Astrocyte (in vitro differentiated cells and primary cell): ENCODE measurements at regions not wholly inside any gene's neighbourhood (a gene's known extent, or its start where the extent isn't known, plus 50 kb on each side); places are given as distances from the start of the nearest gene placed in this dataset.

Source experiments
- CTCF ChIP-seq: IDR thresholded peaks from 2 replicates; pipeline ENCODE4 v1.5.1; 2011; ENCODE audit warnings: low read depth, mild to moderate bottlenecking, inconsistent platforms, low read length, moderate library complexity; ENCODE audit not compliant: insufficient read depth
- EZH2 ChIP-seq: IDR thresholded peaks from 2 replicates; pipeline ENCODE4 v1.6.1; 2012; ENCODE audit warnings: mild to moderate bottlenecking, low read length, inconsistent platforms; ENCODE audit not compliant: insufficient read depth

GRCh38 chr10:106348933-106349332 is 815.6 kb downstream of the SORCS1 start:
- TF ChIP-seq EZH2 (no peak), CTCF (no peak)
